Cardiac septum (tissue), 1 donor: ENCODE measurements at regions not wholly inside any gene's neighbourhood (a gene's known extent, or its start where the extent isn't known, plus 50 kb on each side); places are given as distances from the start of the nearest gene placed in this dataset.

Experiments
- DNase-seq: peaks from one replicate; pipeline ENCODE4 v3.0.0-alpha.2; 2020; ENCODE audit warnings: low spot score
- intact Hi-C: fragments of 100-400 bp; cut with DNase I; formaldehyde crosslinking; loops from one replicate; pipeline ENCODE4 v1.14.0; 2022
- donor health status: DM: no; HTN: no; CAD: no.

DNA sequence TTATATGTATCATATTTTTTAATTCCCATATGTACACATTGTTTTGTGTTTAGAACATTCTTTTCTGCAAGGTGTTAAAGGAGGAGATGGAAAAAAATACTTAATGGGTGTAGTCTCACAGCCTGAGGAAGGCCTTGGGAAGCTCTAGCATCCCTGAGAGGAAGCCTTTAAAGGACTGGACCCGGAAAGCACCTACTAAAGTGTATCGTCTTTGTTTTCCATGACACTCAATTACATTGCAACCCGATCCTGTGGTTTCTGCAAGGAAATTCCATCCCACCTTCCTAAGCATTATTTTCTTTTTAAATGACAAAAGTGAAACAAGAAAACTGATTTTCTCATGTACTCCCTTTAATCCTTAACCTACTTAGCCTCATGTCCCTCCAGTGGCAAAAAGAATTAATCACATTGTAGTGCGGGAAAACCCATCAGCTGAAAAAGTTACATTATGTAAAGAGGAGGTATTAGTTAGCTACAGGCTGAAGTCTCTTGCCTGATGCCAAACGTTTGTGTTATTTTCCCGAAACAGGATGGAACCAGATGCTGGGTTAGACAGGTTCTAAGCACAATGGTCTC lies 147.8 kb upstream of the CPSF6 start:
- intact Hi-C loops, result no loop called here
- no peak for DNase-seq

- intact Hi-C loops, result no loop called here
- no peak for DNase-seq
Measured at GRCh38 chr12:69092137-69092536, 147.2 kb upstream of the CPSF6 start.

DNA sequence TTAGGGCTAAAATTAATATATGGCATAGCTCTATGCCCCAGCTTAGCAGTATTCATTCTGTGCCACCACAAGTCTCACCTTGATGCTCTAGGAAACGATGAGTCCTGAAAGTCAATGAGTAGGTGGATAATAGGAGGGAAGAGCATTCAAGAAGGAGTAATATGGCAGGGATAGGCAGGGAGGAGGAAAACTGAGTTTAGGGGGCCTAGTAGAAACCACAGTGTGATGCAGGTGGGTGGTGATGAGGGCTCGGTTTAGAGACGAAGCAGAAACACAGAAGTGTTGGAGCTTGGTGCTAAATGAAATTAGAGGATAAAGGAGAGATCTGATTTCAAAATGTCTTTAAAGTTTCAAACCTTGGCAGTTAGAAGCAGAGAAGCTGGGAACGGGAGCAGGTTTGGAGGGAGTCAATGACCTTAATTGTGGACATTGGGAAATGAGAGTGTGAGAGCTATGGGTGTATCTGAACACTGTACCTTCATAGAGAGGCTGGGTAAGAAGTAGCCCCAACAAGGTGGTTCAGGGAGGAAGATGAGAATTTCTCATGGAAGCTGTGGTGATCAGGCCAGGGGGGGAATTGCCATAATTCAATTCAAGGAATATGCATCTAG lies 144.7 kb upstream of the CPSF6 start:
- DNase-seq, result no peak
- intact Hi-C loops, result no loop called here

DNA sequence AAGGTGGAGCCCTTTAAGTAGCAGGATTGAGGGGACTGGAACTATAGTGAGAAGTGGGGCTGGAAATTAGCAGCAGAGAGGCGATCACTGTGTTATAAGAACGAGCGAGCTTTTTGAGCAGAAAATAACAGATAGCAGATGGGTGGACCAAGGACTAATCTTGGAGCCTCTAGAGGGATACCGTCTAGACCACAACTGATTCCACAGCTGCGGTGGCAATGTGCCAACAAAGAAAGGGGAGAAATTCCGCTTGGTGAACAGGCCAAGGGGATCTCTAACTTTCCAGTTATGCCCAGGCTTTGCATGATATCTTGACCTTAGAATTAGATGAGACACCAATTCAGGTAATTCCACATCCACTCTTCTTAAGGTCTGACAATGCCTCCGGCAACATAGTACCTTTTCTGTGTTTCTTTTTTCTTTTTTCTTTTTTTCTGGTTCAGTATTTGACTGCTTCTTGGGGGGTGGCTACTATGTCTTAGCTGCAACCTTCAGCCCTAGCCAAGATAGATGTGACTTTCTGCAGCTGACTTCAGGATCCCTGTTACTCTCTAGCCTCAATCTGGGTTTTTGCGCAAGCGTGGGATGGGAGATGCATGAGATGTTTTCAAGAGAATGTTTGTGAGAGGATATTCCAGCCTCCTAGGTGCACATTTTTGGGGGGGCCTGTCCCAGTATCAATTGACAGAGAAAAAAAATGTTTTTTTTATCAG lies 143.4 kb upstream of the CPSF6 start:
- no peak for DNase-seq
- intact Hi-C loops, result no loop called here

DNA sequence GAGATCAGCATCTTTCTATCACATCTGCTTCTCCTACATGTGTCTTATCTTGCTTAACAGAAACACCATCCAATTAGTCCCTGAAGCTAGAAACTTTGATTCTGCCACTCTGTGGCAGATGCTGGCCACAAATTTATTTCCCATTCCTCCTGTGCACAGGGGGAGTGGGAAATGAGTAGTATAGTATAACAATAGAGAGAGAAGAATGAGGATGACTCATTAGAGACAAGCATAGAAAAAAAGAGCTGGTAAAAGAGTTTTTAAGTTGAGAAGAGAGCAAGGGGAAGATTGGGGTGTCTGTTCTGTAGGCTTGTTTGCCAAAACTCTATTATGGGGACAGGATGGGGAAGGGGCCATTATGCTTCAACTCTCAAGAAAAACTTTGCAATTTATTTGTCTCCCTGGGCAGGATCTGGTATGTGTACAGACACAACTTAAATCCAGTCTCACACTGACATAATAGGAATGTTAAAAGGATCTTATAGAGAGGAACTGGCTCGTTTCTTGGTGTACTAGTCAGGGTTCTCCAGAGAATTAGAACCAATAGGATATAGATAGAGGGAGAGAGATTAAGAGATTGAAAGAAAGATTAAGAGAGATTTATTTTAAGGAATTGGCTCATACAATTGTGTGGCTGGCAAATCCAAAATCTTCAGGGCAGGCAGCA lies 142.6 kb upstream of the CPSF6 start:
- DNase-seq, result no peak
- intact Hi-C loops, result no loop called here

- no peak for DNase-seq
- intact Hi-C loops, result no loop called here
Measured at GRCh38 chr12:69097619-69098368, 141.6 kb upstream of the CPSF6 start.

DNA sequence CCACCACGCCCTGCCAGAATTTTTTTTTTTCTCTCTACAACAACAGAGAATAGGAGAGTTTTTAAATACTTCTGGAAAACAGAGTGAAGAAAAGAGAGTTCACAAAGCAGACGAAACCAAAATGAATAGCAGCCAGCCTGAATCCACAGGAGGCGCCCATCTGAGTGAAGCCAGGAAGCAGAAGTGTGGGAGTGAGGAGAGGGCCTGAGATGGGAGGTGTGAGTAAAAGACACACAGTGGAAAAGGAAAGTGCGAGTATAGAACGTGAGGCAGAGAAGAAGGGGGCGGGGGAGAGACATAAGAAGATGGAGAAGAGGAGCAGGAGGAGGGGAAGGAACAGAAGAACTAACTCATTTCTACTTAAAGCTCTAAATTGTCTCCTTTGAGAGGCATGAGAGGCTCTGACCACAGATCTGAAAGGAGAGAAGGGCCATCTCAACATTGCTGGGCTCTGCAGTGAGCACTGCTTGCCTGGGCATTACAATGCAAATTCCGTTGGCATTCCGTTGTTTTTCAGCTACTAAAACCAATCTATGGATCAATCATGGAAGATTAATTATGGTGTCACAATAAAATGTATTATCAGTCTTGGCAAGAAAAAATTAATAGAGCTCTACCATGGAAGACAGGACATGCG lies 140.1 kb upstream of the CPSF6 start:
- intact Hi-C loops, result no loop called here
- DNase-seq, result no peak

DNA sequence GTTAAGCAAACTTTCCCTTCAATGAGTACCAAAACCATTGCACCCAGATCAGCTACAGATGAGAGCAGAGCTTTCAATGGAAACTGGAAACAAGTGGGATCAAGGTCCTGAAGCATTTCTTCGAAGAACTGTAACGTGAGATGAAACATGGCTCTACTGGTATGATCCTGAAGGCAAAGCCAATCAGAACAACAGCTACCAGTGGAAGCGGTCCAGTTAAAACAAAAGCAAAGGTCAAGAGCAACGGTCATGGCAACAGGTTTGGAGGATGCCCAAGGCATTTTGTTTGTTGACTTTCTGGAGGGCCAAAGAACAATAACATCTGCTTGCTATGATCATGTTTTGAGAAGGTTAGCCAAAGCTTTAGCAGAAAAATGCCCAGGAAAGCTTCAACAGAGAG lies 137.9 kb upstream of the CPSF6 start:
- no peak for DNase-seq
- intact Hi-C loops, result no loop called here

DNA sequence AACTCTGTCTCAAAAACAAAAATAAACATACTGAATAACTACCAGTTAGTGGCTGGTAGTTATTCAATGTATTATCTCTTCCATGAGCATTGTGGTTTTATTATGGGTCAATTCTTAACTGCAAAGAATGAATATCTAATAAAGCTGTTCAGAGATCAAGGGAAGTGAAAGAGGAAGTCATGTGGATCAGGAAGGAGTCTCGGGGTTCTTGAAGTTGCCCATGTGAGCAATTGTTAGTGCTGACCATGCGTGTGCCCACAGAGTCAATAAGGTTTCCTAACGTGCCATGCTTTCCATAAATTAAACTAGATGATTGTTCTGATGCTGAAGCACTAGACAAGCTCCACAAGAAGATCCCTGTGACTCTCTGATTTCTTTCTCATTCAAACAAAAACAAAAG lies 136.5 kb upstream of the CPSF6 start:
- intact Hi-C loops, result no loop called here
- no peak for DNase-seq

GRCh38 chr12:69105101-69105962 lies 134.0 kb upstream of the CPSF6 start:
- intact Hi-C loops, result no loop called here

DNA sequence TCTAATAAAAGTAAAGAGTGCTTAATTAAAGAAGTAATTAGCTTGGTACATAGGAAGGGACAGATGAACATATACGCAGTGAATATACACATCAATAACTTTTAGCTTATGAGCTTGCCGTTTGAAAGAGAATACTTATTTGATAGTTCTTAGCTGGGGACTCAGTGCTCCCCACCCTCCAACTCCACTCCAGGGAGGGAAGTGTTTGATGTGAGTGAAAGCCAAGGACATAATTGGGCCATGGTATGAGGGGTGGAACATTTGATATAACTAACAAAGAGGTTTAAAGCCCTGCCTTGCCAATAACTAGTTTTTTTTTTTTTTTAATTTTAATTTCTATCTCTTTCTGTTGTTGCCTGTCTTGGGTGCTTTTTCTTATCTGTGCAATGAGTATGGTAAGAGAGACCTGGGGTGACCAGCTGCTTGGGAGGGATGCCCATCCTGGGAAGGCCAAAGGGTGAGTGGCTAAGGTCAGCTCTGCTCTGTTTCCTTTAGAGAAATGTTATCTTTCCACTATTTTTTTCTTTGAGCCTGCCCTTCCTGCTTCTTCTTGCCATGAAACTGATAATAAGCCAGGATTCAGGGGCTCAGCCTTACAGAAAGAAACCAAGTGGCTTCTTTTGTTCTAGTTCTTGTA lies 132.8 kb upstream of the CPSF6 start:
- no peak for DNase-seq
- intact Hi-C loops, result no loop called here

More at GRCh38 chr12:69105101-69105962, 134.0 kb upstream of the CPSF6 start:
- DNase-seq, result no peak

DNA sequence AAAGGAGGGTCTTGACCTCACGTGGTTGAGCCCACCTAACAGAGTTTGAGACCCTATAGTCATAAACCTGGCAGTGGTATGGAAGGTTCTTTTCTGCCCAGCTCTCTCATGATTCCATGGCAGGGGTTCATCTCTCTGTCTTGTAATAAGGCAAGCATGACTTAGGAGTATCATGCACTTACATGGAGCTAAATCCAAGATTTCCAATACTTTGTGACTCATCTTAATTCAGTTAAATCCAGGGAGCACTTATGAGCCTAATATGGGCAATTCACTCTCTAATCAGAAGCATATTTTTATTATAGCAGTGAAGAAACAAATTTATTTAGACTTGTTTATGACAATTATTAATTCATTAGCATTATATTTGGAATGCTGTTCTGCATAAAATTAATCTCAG lies 131.8 kb upstream of the CPSF6 start:
- DNase-seq, result no peak
- intact Hi-C loops, result no loop called here

GRCh38 chr12:69108037-69108436 lies 131.3 kb upstream of the CPSF6 start:
- intact Hi-C loops, result no loop called here
- DNase-seq, result no peak

GRCh38 chr12:69112616-69113015 lies 126.8 kb upstream of the CPSF6 start:
- DNase-seq, result no peak
- intact Hi-C loops, result no loop called here

GRCh38 chr12:69115099-69115498 lies 124.3 kb upstream of the CPSF6 start:
- intact Hi-C loops, result no loop called here
- DNase-seq, result no peak

- DNase-seq, result no peak
- intact Hi-C loops, result no loop called here
Measured at GRCh38 chr12:69115951-69116350, 123.4 kb upstream of the CPSF6 start.

- DNase-seq, result no peak
Measured at GRCh38 chr12:69117566-69118266, 121.7 kb upstream of the CPSF6 start.

DNA sequence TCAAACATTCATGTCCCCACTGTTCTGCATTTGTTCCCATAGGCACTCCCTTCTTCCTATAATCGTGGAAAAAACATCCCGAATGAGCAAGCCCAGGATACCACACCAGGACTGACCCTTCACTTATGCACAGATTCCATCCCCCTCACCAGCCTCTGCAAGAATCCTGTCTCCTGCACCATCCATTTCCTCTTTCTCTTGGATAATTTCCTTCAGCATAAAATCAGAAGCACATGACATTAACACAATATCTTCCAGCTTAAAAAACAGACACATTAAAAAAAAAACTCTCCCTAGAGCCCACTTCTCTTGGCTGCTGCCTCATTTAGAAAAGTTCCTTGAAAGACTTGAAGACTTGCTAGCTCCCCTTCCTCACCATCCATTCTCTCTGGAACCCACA lies 120.9 kb upstream of the CPSF6 start:
- no peak for DNase-seq
- intact Hi-C loops, result no loop called here

More at GRCh38 chr12:69117566-69118266, 121.7 kb upstream of the CPSF6 start:
- intact Hi-C loops, result no loop called here
